Hepatocyte (in vitro differentiated cells): ENCODE measurements at regions not wholly inside any gene's neighbourhood (a gene's known extent, or its start where the extent isn't known, plus 50 kb on each side); places are given as distances from the start of the nearest gene placed in this dataset.

Source experiments
- CTCF ChIP-seq: fragments of 200-600 bp; sonication (generic); IDR thresholded peaks from 2 replicates; pipeline ENCODE4 v1.5.1; 2016; ENCODE audit warnings: antibody characterized with exemption, mild to moderate bottlenecking; ENCODE audit not compliant: poor library complexity
- EZH2 ChIP-seq: fragments of 200-600 bp; sonication (generic); IDR thresholded peaks from 2 replicates; pipeline ENCODE4 v1.6.1; 2016; ENCODE audit warnings: antibody characterized with exemption, mild to moderate bottlenecking, borderline replicate concordance
- EZH2phosphoT487 ChIP-seq: fragments of 200-600 bp; sonication (generic); IDR thresholded peaks from one replicate; pipeline ENCODE4 v1.6.1; 2018; ENCODE audit warnings: antibody characterized with exemption, mild to moderate bottlenecking, low read depth, moderate library complexity; ENCODE audit not compliant: unreplicated experiment, severe bottlenecking

- TF ChIP-seq EZH2 (no peak), CTCF (no peak), EZH2phosphoT487 (no peak)
Observed at GRCh38 chr2:160955578-160955977, 204.7 kb upstream of the TANK start.
